Astrocyte of the spinal cord (primary cell): ENCODE measurements at regions not wholly inside any gene's neighbourhood (a gene's known extent, or its start where the extent isn't known, plus 50 kb on each side); places are given as distances from the start of the nearest gene placed in this dataset.
A peak's percentile ranks its signal among the peaks of the same experiment; 100 is the strongest.

Experiments used
- DNase-seq: peaks from one replicate; pipeline ENCODE4 v3.0.0; 2011; ENCODE audit warnings: low read depth, low spot score
- H3K4me3 ChIP-seq: 2 replicates; pipeline ENCODE4 v1.5.1; 2011; ENCODE audit warnings: low read depth, mild to moderate bottlenecking, low read length, moderate library complexity
- in situ Hi-C: cut with HindIII; loops from 2 replicates; pipeline ENCODE4 v1.10.0; 2017; ENCODE audit warnings: low sequenced_read_pairs
- TF ChIP-seq, protein P1 (sequence below): IDR thresholded peaks from 2 replicates; pipeline ENCODE4 v1.5.1; 2012; ENCODE audit warnings: low read depth, mild to moderate bottlenecking, low read length, inconsistent platforms

DNA sequence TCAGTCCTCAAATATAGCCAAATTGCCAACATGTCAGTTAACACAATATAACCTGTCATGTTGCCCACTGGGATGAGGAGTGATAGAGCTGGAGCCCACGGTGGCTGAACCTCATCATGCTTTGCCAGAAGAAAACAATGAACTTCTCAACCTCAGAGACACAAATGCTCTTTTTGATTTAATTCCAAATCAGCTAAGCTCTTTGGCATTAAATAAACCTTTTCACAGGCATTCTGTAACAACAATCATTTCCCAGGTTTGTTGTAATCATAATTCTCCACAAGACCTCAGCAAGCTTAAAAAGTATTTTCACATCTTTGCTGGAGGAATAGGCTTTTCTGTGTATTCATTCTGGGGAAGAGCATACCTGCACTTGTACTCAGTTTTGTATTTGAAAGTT, 830.9 kb downstream of the MAT2B start:
- H3K4me3 ChIP-seq = no peak overlapping the region
- DNase-seq = no peak
- in situ Hi-C loops = no loop called here
- TF ChIP-seq, protein P1, sequence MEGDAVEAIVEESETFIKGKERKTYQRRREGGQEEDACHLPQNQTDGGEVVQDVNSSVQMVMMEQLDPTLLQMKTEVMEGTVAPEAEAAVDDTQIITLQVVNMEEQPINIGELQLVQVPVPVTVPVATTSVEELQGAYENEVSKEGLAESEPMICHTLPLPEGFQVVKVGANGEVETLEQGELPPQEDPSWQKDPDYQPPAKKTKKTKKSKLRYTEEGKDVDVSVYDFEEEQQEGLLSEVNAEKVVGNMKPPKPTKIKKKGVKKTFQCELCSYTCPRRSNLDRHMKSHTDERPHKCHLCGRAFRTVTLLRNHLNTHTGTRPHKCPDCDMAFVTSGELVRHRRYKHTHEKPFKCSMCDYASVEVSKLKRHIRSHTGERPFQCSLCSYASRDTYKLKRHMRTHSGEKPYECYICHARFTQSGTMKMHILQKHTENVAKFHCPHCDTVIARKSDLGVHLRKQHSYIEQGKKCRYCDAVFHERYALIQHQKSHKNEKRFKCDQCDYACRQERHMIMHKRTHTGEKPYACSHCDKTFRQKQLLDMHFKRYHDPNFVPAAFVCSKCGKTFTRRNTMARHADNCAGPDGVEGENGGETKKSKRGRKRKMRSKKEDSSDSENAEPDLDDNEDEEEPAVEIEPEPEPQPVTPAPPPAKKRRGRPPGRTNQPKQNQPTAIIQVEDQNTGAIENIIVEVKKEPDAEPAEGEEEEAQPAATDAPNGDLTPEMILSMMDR = no peak

DNA sequence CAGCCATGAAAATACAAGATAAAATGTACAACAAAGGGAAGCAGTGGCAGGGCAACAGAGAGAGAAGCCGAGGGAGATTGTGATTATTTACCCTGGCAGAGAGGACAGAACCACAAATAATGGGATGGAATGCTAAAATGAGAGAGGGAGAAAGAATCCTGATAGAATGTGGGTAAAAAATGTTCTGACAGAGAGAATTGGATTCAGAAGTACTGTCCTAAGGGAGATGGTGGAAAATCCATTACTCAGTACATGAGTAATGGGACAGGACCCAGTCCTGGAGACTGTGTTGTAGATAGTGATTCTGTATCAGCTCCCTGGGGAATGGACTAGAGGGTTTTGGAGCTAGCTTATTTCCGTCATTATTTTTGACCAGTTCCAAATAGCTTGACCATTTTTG, 831.5 kb downstream of the MAT2B start:
- peak; percentile 69 for DNase-seq
- no peak overlapping the region for H3K4me3 ChIP-seq
- TF ChIP-seq, protein P1 = no peak
- in situ Hi-C loops = no loop called here

DNA sequence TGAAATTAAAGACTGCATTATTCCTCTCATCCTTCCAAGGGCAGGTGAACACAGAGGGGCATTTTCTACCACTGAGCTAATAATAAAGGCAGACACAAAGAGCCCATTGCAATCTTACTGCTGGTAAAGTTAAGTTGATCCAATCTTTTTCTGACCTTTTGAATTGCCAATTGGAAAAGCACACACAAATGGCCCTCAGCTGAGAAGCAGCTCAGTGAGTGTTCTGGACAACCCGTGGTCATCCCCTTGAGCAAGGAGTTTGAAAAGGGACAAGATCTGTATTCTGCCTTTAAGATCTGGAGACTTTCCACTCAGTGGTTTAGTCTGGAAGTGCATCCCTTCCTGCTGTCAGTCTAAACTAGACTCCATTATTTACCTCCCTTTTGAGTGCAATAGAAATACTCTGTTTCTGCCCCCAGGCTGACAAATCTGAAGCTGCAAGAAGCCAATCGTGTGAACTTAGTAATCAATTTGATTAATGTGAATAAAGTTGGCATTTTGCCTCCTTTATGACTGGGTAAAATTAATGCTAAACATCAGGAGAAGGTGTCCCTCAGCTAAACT, 835.7 kb downstream of the MAT2B start:
- no peak for DNase-seq
- H3K4me3 ChIP-seq = no peak overlapping the region
- in situ Hi-C loops = no loop called here
- TF ChIP-seq, protein P1 = no peak

DNA sequence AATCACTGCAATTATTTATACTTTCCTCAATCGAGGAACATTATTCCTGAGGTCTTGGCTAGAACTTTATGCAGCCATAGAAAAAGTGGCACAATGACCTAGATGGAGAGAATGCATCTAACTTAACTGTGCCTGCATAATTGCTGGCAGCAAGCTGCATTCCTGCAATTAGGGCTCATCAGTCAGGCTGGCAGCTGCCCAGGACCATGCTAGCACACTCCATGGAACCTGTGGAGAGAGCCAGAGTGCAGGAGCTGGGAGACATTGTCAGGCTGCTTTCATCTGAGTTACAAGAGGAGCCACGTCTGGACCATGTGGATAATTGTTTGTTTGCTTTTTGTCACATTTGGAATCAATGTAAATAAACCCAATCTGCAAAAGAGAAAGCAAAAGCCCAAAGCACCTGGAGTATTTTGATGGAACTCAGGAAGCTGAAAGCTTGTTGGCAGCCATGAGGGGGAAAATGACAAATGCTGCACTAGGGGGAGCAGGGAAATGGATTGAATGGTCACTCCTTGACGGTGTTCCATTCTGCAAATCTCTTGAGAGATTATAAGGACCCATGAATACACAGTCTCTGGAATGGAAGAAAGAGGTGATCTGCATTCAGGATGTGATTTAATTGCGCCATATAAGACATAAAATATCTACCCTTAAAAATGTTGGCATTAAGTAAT, 839.9 kb downstream of the MAT2B start:
- DNase-seq = peak; percentile 73
- H3K4me3 ChIP-seq = no peak overlapping the region
- TF ChIP-seq, protein P1 = no peak
- in situ Hi-C loops = no loop called here

DNA sequence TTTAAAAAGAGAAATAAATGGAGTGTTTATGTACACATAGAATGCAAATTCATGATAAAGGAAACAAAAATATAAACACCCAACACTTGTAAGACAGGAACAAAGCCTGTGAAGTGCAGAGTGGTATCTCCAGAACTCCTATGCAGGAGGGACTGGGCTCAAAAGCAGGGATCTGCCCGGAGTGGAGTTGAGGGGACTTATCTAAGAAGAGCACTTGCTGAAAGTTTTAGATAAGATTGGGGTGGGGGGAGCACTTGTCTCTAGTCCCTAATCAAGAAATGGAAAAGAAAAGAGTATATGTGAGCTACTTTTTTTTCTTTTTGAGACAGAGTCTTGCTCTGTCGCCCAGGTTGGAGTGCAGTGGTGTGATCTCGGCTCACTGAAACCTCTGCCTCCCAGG, 840.4 kb downstream of the MAT2B start:
- in situ Hi-C loops = no loop called here
- TF ChIP-seq, protein P1 = no peak
- H3K4me3 ChIP-seq = no peak overlapping the region
- no peak for DNase-seq

DNA sequence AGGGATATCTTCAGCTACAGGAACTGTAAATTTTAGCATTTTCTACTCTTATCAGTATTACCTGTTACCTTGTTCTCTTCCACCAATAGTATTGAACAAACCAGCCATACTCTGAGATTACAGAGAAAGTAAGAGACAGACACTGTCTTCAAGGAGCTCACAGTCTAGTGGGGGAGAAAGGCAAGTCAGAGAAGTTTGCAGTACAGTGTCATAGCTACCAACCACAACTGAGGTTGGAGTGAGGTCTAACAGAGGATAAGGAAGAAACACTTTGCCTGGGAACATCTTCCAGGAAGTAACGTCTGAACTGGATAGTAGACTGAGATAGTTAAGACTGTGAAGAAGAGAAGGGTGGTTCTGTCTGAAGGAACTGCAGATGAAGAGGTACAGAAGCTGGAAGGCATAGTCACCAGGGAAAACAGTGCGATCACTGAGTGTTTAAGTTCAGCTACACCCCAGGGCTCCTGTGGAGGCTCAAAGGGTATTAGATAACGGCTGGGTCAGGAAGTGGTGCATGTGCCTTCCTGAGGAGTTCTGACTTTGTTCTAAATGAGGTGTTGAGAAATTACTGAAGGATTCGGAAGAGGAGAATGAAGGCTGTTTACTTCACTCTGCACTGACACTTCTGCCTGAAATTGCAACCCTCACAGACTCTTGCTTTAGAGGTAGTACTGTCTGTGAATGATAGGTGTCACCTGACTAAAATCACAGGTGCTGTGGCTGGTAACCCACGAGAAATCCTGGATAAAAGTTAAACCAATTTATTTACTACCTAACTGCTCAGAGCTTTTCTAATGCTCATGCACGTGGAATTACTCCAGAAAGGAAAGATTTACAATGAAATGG, 841.6 kb downstream of the MAT2B start:
- TF ChIP-seq, protein P1 = no peak
- H3K4me3 ChIP-seq = no peak overlapping the region
- in situ Hi-C loops = no loop called here
- no peak for DNase-seq
